ENCODE measurements at regions not wholly inside any gene's neighbourhood (a gene's known extent, or its start where the extent isn't known, plus 50 kb on each side); places are given as distances from the start of the nearest gene placed in this dataset.

- peak overlapping the region; percentile 31 for H3K27ac ChIP-seq
- peaks cover 34% of the 10 kb centered on the region for H3K4me1 ChIP-seq
- peak; percentile 66 for DNase-seq
- ATAC-seq: peak; percentile 71 to 77
- H3K9me3 ChIP-seq: no peaks in the 10 kb centered on the region
- H3K36me3 ChIP-seq: no peaks in the 10 kb centered on the region
- H3K4me3 ChIP-seq: no peak overlapping the region
- TF ChIP-seq, protein P1, sequence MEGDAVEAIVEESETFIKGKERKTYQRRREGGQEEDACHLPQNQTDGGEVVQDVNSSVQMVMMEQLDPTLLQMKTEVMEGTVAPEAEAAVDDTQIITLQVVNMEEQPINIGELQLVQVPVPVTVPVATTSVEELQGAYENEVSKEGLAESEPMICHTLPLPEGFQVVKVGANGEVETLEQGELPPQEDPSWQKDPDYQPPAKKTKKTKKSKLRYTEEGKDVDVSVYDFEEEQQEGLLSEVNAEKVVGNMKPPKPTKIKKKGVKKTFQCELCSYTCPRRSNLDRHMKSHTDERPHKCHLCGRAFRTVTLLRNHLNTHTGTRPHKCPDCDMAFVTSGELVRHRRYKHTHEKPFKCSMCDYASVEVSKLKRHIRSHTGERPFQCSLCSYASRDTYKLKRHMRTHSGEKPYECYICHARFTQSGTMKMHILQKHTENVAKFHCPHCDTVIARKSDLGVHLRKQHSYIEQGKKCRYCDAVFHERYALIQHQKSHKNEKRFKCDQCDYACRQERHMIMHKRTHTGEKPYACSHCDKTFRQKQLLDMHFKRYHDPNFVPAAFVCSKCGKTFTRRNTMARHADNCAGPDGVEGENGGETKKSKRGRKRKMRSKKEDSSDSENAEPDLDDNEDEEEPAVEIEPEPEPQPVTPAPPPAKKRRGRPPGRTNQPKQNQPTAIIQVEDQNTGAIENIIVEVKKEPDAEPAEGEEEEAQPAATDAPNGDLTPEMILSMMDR (IDR thresholded peaks at IDR 0.05): no peak
- intact Hi-C loops (cut with DNase I): no loop called here
- H3K27me3 ChIP-seq (ENCODE audit: low read depth): no peaks in the 10 kb centered on the region
Measured at GRCh38 chr16:85395207-85395912, 217.8 kb upstream of the GSE1 start.

DNA sequence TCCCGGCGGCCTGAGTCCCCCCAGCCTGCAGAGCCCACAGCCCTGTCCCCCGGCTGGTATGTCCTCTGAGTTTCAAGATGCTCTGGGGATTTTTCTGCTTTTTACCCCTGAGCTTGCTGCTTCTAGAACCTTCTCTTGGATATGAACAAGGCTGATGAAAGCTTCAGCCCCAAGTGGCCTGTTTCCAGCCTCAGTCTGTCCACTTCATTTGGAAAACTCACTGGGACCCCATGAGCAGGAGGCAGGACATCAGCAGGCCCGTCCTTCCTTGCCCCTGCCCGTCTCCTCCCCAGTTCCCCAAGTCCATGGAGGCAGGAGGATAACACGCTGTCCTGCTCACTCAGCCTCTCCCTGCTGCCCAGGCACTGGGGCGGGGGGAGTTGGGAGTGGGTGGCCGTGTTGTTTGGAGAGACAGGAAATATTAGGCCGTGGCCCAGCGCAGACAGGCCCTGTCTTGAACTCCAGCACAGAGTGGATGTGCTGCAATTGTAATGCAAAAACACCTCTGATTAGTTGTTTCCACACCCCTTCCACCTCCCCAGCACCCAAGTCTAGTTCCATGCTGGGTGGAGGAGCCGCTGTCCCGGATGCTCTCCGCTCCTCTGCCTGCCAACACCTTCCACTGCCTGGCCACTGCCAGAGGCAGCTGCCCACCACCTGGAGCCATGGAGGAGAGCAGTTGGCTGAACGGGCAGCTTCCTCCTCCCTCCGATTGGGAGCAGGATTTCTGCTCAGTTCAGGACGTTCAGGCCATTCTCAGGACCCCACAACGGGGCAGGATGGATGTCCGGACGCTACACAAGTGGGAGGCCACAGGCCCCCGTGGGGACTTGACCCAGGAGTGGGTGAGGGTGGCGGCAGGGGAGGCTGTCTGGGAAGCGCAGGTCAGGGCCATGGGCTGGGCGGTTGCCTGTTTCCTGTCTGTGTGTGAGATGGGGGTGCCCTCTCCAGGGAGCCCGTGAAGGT is 216.9 kb upstream of the GSE1 start:
- H3K27me3 ChIP-seq (ENCODE audit: low read depth): no peaks in the 10 kb centered on the region
- H3K36me3 ChIP-seq: no peaks in the 10 kb centered on the region
- intact Hi-C loops (cut with DNase I): no loop called here
- peak overlapping the region; percentile 31 for H3K27ac ChIP-seq
- H3K4me1 ChIP-seq: peaks cover 34% of the 10 kb centered on the region
- ATAC-seq (peak in 1 of 2 donors; percentile 4), DNase-seq (peak; percentile 46)
- H3K4me3 ChIP-seq: no peak overlapping the region
- H3K9me3 ChIP-seq: no peaks in the 10 kb centered on the region
- TF ChIP-seq, protein P1 (IDR thresholded peaks at IDR 0.05): no peak

GRCh38 chr16:85396879-85397871 is 215.9 kb upstream of the GSE1 start:
- peak; percentile 40 for DNase-seq
- H3K27ac ChIP-seq: no peak overlapping the region

GRCh38 chr16:85398050-85398451 is 215.1 kb upstream of the GSE1 start:
- no peak for ATAC-seq
- intact Hi-C loops (cut with DNase I): no loop called here
- no peaks in the 10 kb centered on the region for H3K27me3 ChIP-seq (ENCODE audit: low read depth)

More at GRCh38 chr16:85396879-85397871, 215.9 kb upstream of the GSE1 start:
- peaks cover 34% of the 10 kb centered on the region for H3K4me1 ChIP-seq
- H3K36me3 ChIP-seq: no peaks in the 10 kb centered on the region
- TF ChIP-seq, protein P1 (IDR thresholded peaks at IDR 0.05): no peak
- no peak for ATAC-seq
- no peaks in the 10 kb centered on the region for H3K9me3 ChIP-seq
- no peaks in the 10 kb centered on the region for H3K27me3 ChIP-seq (ENCODE audit: low read depth)
- H3K4me3 ChIP-seq: no peak overlapping the region
- intact Hi-C loops (cut with DNase I): no loop called here

More at GRCh38 chr16:85398050-85398451, 215.1 kb upstream of the GSE1 start:
- Histone ChIP-seq H3K36me3 (no peaks in the 10 kb centered on the region), H3K9me3 (no peaks in the 10 kb centered on the region), H3K4me3 (no peak overlapping the region), H3K27ac (no peak overlapping the region), H3K4me1 (peaks cover 34% of the 10 kb centered on the region)
- DNase-seq: peak; percentile 23
- TF ChIP-seq, protein P1 (IDR thresholded peaks at IDR 0.05): no peak

All from lower lobe of right lung (tissue), 2 donors.